Ovary (tissue), 7 donors: ENCODE measurements at regions not wholly inside any gene's neighbourhood (a gene's known extent, or its start where the extent isn't known, plus 50 kb on each side); places are given as distances from the start of the nearest gene placed in this dataset.

Experiments
- DNase-seq, 5 donors: peaks; one replicate each; pipeline ENCODE4 v3.0.0-alpha.2; 2019 to 2020
- H3K27ac ChIP-seq, 2 donors: fragments of 200-600 bp; one replicate each; pipeline versions ENCODE4 v1.5.1 to v1.8.0; 2019 to 2022
- H3K27me3 ChIP-seq: fragments of 200-600 bp; one replicate; pipeline ENCODE4 v1.8.0; 2022
- H3K36me3 ChIP-seq: fragments of 200-600 bp; sonication (generic); one replicate; pipeline ENCODE4 v1.5.1; 2019
- H3K4me1 ChIP-seq: one replicate; pipeline ENCODE4 v1.8.1; 2013; ENCODE audit warnings: mild to moderate bottlenecking, moderate library complexity; ENCODE audit not compliant: insufficient read depth
- H3K4me3 ChIP-seq: fragments of 200-600 bp; sonication (generic); one replicate; pipeline ENCODE4 v1.5.1; 2017
- H3K9me3 ChIP-seq, 2 donors: fragments of 200-600 bp in 1 of 2; sonication (generic) in 1 of 2; one replicate each; pipeline versions ENCODE4 v1.5.1 to v1.8.1; 2013 to 2019; ENCODE audit warnings: mild to moderate bottlenecking in 1 of 2, moderate library complexity in 1 of 2
- CTCF ChIP-seq, 3 donors: fragments of 450-650 bp in 2 of 3; fragments of 200-600 bp in 1 of 3; IDR thresholded peaks; one replicate each; pipeline versions ENCODE4 v1.5.1 to v1.8.0; 2016 to 2022; ENCODE audit warnings: antibody characterized with exemption in 3 of 3, mild to moderate bottlenecking in 1 of 3
- EP300 ChIP-seq: sonication (generic); formaldehyde crosslinking; IDR thresholded peaks from one replicate; pipeline ENCODE4 v1.6.1; 2017; ENCODE audit warnings: antibody characterized with exemption
- POLR2A ChIP-seq: fragments of 450-650 bp; IDR thresholded peaks from one replicate; pipeline ENCODE4 v1.6.1; 2017; ENCODE audit warnings: antibody characterized with exemption, mild to moderate bottlenecking, moderate library complexity
- WGBS, 3 donors: extraction: QIAGEN DNeasy Blood & Tissue Kit in 1 of 3; methylation state at CpG; one replicate each; pipeline versions ENCODE4 v1.1.5 to v1.1.7; 2013 to 2017; 5-methylcytosine and 5-hydroxymethylcytosine counted together
- intact Hi-C, 4 donors: fragments of 100-400 bp; cut with DNase I; formaldehyde crosslinking; loops; one replicate each; pipeline versions ENCODE4 v1.11.0 to v1.15.1; 2022 to 2023
- donor health status: DM: no; HTN: no; CAD: no; lungs with moderate emphysema.
- donor health status: DM: no; HTN: no; CAD: no.
- donor health status: Bipolar disorder and iron deficiency.
- donor health status: DM: no; HTN: no; CAD: no.
- donor health status: DM: yes; HTN: yes; CAD: no.

- Histone ChIP-seq H3K4me3 (no peak overlapping the region), H3K27ac (no peak overlapping the region), H3K4me1 (no peaks in the 10 kb centered on the region), H3K36me3 (no peaks in the 10 kb centered on the region), H3K9me3 (no peaks in the 10 kb centered on the region), H3K27me3 (no peaks in the 10 kb centered on the region)
- no peak for DNase-seq
- intact Hi-C loops: no loop called here
- no peak for TF ChIP-seq CTCF (IDR thresholded peaks at IDR 0.05)
Observed at GRCh38 chr1:193663965-193664364, 477.6 kb upstream of the B3GALT2 start.

GRCh38 chr1:193662030-193662429, 475.6 kb upstream of the B3GALT2 start:
- no peaks in the 10 kb centered on the region for H3K4me1 ChIP-seq
- no peaks in the 10 kb centered on the region for H3K27me3 ChIP-seq
- intact Hi-C loops: no loop called here
- no peak for TF ChIP-seq EP300
- TF ChIP-seq CTCF (IDR thresholded peaks at IDR 0.05): no peak
- TF ChIP-seq POLR2A: no peak
- H3K27ac ChIP-seq: no peak overlapping the region
- H3K9me3 ChIP-seq: no peaks in the 10 kb centered on the region
- no peak overlapping the region for H3K4me3 ChIP-seq
- DNase-seq: no peak
- WGBS, 3 donors: 80 to 92% (median 89%) methylated on average over 2 of the region's 2 CpGs
- no peaks in the 10 kb centered on the region for H3K36me3 ChIP-seq

- Histone ChIP-seq H3K27me3 (no peaks in the 10 kb centered on the region), H3K36me3 (no peaks in the 10 kb centered on the region), H3K9me3 (no peaks in the 10 kb centered on the region), H3K4me3 (no peak overlapping the region), H3K4me1 (no peaks in the 10 kb centered on the region), H3K27ac (no peak overlapping the region)
- intact Hi-C loops: no loop called here
- TF ChIP-seq POLR2A (no peak), EP300 (no peak), CTCF (IDR thresholded peaks at IDR 0.05) (no peak)
- no peak for DNase-seq
- 58 to 69% (median 67%) methylated on average over 1 of the region's 1 CpG for WGBS, 3 donors
Observed at GRCh38 chr1:193661385-193661784, 475.0 kb upstream of the B3GALT2 start.

GRCh38 chr1:193660428-193660827, 474.0 kb upstream of the B3GALT2 start:
- intact Hi-C loops: no loop called here
- H3K9me3 ChIP-seq: no peaks in the 10 kb centered on the region
- H3K27me3 ChIP-seq: no peaks in the 10 kb centered on the region
- H3K4me1 ChIP-seq: no peaks in the 10 kb centered on the region
- H3K4me3 ChIP-seq: no peak overlapping the region
- WGBS, 3 donors: 52 to 89% (median 86%) methylated on average over 1 of the region's 1 CpG
- no peak for TF ChIP-seq CTCF (IDR thresholded peaks at IDR 0.05)
- no peak for TF ChIP-seq POLR2A
- TF ChIP-seq EP300: no peak
- no peaks in the 10 kb centered on the region for H3K36me3 ChIP-seq
- DNase-seq: no peak
- no peak overlapping the region for H3K27ac ChIP-seq

- Histone ChIP-seq H3K4me1 (no peaks in the 10 kb centered on the region), H3K27ac (no peak overlapping the region), H3K4me3 (no peak overlapping the region), H3K27me3 (no peaks in the 10 kb centered on the region), H3K9me3 (no peaks in the 10 kb centered on the region), H3K36me3 (no peaks in the 10 kb centered on the region)
- intact Hi-C loops: no loop called here
- DNase-seq: no peak
- 59 to 88% (median 73%) methylated on average over 1 of the region's 1 CpG for WGBS, 3 donors
- TF ChIP-seq CTCF (IDR thresholded peaks at IDR 0.05) (no peak), EP300 (no peak), POLR2A (no peak)
Observed at GRCh38 chr1:193658691-193659090, 472.3 kb upstream of the B3GALT2 start.
